H54 (cell line): ENCODE measurements at regions not wholly inside any gene's neighbourhood (a gene's known extent, or its start where the extent isn't known, plus 50 kb on each side); places are given as distances from the start of the nearest gene placed in this dataset.
"Not testable (repeated sequence)": the region's sequence is repeated elsewhere in the genome, so short reads cannot be mapped to it uniquely, and the experiment has no call there.

ENCODE experiments used
- DNase-seq: peaks from one replicate; pipeline ENCODE4 v3.0.0; 2011; ENCODE audit warnings: low spot score, mixed read lengths; ENCODE audit not compliant: insufficient read length
- FAIRE-seq: peaks from 3 replicates; lab custom pipeline; 2011; peaks lifted over from hg19 to GRCh38; lab: Jason Lieb, UNC
- POLR2A ChIP-seq: IDR thresholded peaks from 2 replicates; pipeline ENCODE4 v1.6.1; 2011; ENCODE audit warnings: low read depth, mild to moderate bottlenecking, low read length

- DNase-seq (no peak), FAIRE-seq (no peak)
- TF ChIP-seq POLR2A = no peak
Measured at GRCh38 chr10:44258019-44258418, 126.9 kb downstream of the CXCL12 start.

DNA sequence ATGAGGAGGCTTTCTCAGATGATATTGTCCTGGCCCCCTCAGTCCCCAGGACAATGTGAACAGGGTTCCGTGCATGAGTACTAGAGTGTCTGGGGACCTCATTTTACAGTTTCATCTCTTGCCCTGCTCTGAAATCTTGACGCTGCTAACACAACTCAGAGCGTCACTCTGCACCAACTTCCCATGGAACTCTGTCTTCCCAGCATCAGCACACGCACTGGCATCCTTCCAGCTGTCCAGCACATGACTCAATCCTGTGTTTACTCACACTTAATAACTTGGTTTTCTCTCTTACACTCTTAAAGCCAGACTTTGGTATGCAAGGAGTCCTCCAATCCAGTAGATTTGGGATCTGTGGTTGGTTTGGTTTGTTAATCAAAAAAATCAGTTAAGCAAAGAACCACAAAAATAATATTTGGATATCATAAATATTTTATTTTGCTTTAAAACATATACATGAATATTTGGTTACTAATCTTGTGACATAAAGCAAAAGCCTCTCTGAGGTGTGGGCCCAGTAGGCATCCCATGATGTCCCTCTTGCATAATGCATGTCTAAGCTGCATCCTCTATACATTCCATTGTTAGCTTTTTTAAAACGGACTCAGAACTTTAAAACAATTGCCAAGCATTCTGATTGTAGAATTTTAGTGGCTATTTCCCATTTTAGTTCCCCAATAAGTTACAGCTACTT is 131.0 kb downstream of the CXCL12 start:
- DNase-seq (no peak), FAIRE-seq (no peak)
- TF ChIP-seq POLR2A = no peak

DNA sequence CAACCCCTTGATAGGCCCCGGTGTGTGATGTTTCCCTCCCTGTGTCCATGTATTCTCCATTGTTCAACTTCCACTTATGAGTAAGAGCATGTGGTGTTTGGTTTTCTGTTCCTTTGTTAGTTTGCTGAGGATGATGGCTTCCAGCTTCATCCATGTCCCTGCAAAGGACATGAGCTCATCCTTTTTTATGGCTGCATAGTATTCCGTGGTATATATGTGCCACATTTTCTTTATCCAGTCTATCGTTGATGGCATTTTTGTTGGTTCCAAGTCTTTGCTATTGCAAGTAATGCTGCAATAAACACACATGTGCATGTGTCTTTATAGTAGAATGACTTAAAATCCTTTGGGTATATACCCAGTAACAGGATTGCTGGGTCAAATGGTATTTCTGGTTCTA is 132.3 kb downstream of the CXCL12 start:
- not testable (repeated sequence) for FAIRE-seq, DNase-seq

DNA sequence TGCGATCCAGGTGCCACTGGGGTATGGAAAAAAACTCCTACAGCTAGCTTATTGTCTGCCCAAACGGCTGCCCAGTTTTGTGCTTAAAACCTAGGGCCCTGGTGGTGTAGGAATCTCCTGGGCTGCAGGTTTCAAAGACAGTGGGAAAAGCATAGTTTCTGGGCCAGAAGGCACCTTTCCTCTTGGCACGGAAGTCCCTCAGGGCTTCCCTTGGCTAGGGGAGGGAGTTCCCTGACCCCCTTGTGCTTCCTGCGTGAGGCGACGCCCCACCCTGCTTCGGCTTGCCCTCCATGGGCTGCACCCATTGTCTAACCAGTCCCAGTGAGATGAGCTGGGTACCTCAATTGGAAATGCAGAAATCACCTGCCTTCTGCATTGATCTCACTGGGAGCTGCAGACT is 135.0 kb downstream of the CXCL12 start:
- DNase-seq, FAIRE-seq: not testable (repeated sequence)

GRCh38 chr10:44249490-44249889 is 135.4 kb downstream of the CXCL12 start:
- no peak for TF ChIP-seq POLR2A
- FAIRE-seq (no peak), DNase-seq (no peak)

DNA sequence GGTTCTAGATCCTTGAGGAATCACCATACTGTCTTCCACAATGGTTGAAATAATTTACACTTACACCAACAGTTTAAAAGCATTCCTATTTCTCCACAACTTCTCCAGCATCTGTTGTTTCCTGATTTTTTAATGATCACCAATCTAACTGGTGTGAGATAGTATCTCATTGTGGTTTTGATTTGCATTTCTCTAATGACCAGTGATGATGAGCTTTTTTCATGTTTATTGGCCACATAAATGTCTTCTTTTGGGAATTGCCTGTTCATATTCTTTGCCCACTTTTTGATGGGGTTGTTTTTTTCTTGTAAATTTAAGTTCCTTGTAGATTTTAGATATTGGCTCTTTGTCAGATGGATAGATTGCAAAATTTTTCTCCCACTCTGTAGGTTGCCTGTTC is 138.2 kb downstream of the CXCL12 start:
- not testable (repeated sequence) for DNase-seq, FAIRE-seq

DNA sequence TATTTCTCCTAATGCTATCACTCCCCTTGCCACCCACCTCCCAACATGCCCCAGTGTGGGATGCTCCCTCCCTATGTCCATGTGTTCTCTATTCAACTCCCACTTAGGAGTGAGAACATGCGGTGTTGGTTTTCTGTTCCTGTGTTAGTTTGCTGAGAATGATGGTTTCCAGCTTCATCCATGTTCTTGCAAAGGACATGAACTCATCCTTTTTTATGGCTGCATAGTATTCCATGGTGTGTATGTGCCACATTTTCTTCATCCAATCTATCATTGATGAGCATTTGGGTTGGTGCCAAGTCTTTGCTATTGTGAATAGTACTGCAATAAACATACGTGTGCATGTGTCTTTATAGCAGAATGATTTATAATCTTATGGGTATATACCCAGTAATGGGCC is 138.6 kb downstream of the CXCL12 start:
- FAIRE-seq, DNase-seq: not testable (repeated sequence)

- FAIRE-seq (no peak), DNase-seq (no peak)
- TF ChIP-seq POLR2A = no peak
Measured at GRCh38 chr10:44245601-44245938, 139.3 kb downstream of the CXCL12 start.

- no peak for TF ChIP-seq POLR2A
- DNase-seq = no peak
- no peak for FAIRE-seq
Measured at GRCh38 chr10:44244745-44245600, 139.9 kb downstream of the CXCL12 start.

- DNase-seq (no peak), FAIRE-seq (no peak)
Measured at GRCh38 chr10:44243851-44244510, 140.9 kb downstream of the CXCL12 start.

GRCh38 chr10:44242826-44243225 is 142.1 kb downstream of the CXCL12 start:
- FAIRE-seq = no peak

More at GRCh38 chr10:44243851-44244510, 140.9 kb downstream of the CXCL12 start:
- TF ChIP-seq POLR2A = no peak

GRCh38 chr10:44242091-44242490 is 142.8 kb downstream of the CXCL12 start:
- no peak for FAIRE-seq
- DNase-seq = no peak
- TF ChIP-seq POLR2A = no peak

More at GRCh38 chr10:44242826-44243225, 142.1 kb downstream of the CXCL12 start:
- no peak for DNase-seq
- no peak for TF ChIP-seq POLR2A

GRCh38 chr10:44240584-44241205 is 144.2 kb downstream of the CXCL12 start:
- FAIRE-seq = no peak

GRCh38 chr10:44238212-44238611 is 146.7 kb downstream of the CXCL12 start:
- TF ChIP-seq POLR2A = no peak
- DNase-seq (no peak), FAIRE-seq (no peak)

More at GRCh38 chr10:44240584-44241205, 144.2 kb downstream of the CXCL12 start:
- no peak for DNase-seq
- TF ChIP-seq POLR2A = no peak
